CD4-positive, alpha-beta T cell (primary cell): ENCODE measurements at regions not wholly inside any gene's neighbourhood (a gene's known extent, or its start where the extent isn't known, plus 50 kb on each side); places are given as distances from the start of the nearest gene placed in this dataset.

Experiments
- ATAC-seq: fragments of 200-7000 bp; cut with Tn5 transposase; one replicate; pipeline ENCODE4 v1.10.0; 2022; ENCODE audit warnings: mild to moderate bottlenecking; ENCODE audit not compliant: poor library complexity
- CTCF ChIA-PET: fragments of 350-600 bp; sonication (Branson Sonifier 250); formaldehyde crosslinking; loops from one replicate; lab custom pipeline; 2021; ENCODE audit warnings: antibody characterized with exemption, inconsistent platforms; lab: Charles Lee
- POLR2A ChIA-PET: fragments of 350-600 bp; sonication (Branson Sonifier 250); formaldehyde crosslinking; loops from one replicate; lab custom pipeline; 2021; ENCODE audit warnings: antibody characterized with exemption, inconsistent platforms; lab: Charles Lee
- DNase-seq, 14 experiments: peaks; one replicate each; pipeline ENCODE4 v3.0.0-alpha.2; 2013 to 2020; ENCODE audit warnings: mixed read lengths in 2 of 14
- H3K27ac ChIP-seq, 2 donors: one replicate each; pipeline versions ENCODE4 v1.5.1 to v1.7.0; 2013; ENCODE audit warnings: low read length in 2 of 2, low read depth in 1 of 2, mild to moderate bottlenecking in 1 of 2
- H3K27me3 ChIP-seq, 2 experiments: 1 replicate in 1 of 2; 2 replicates in 1 of 2; pipeline versions ENCODE4 v1.6.1 to v1.7.0; 2013; ENCODE audit warnings: low read length in 2 of 2, control low read depth in 1 of 2, mild to moderate bottlenecking in 1 of 2, moderate library complexity in 1 of 2; ENCODE audit not compliant: insufficient read depth in 2 of 2, control insufficient read depth in 1 of 2
- H3K36me3 ChIP-seq: one replicate; pipeline ENCODE4 v1.6.1; 2013; ENCODE audit warnings: low read length, control low read depth; ENCODE audit not compliant: insufficient read depth
- H3K4me1 ChIP-seq: one replicate; pipeline ENCODE4 v1.6.1; 2013; ENCODE audit warnings: low read length, control low read depth; ENCODE audit not compliant: insufficient read depth
- H3K4me3 ChIP-seq: one replicate; pipeline ENCODE4 v1.5.1; 2013; ENCODE audit warnings: mild to moderate bottlenecking, low read length, moderate library complexity
- H3K9me3 ChIP-seq, 2 experiments: 1 replicate in 1 of 2; 2 replicates in 1 of 2; pipeline versions ENCODE4 v1.6.1 to v1.7.0; 2013; ENCODE audit warnings: low read length in 2 of 2, mild to moderate bottlenecking in 2 of 2, control low read depth in 1 of 2, moderate library complexity in 1 of 2; ENCODE audit not compliant: control insufficient read depth in 1 of 2, insufficient read depth in 1 of 2
- H3K27ac Mint-ChIP-seq: one replicate; pipeline ENCODE4 v1.8.0; 2020; ENCODE audit warnings: mixed read lengths
- H3K27me3 Mint-ChIP-seq: one replicate; pipeline ENCODE4 v1.8.0; 2021; ENCODE audit warnings: mixed read lengths
- H3K36me3 Mint-ChIP-seq: one replicate; pipeline ENCODE4 v1.8.0; 2021; ENCODE audit warnings: low read depth, mixed read lengths
- H3K4me1 Mint-ChIP-seq: one replicate; pipeline ENCODE4 v1.8.0; 2021; ENCODE audit warnings: low read depth, mixed read lengths
- H3K4me3 Mint-ChIP-seq: one replicate; pipeline ENCODE4 v1.8.0; 2020; ENCODE audit warnings: mild to moderate bottlenecking, mixed read lengths
- H3K9me3 Mint-ChIP-seq: one replicate; pipeline ENCODE4 v1.8.0; 2020; ENCODE audit warnings: mixed read lengths
- CTCF ChIP-seq: fragments of 200-600 bp; IDR thresholded peaks from one replicate; pipeline ENCODE4 v1.8.0; 2022; ENCODE audit warnings: antibody characterized with exemption, mild to moderate bottlenecking
- intact Hi-C, 2 experiments: fragments of 100-400 bp; cut with DNase I in 1 of 2; cut with micrococcal nuclease in 1 of 2; formaldehyde crosslinking; loops; one replicate each; pipeline versions ENCODE4 v1.15.1 to v1.9.0; 2023 to 2025; cut with DNase I, micrococcal nuclease

- DNase-seq (no peak), ATAC-seq (no peak)
- TF ChIP-seq CTCF, result no peak
- Histone ChIP-seq H3K27ac (no peak overlapping the region), H3K27me3 (no peaks in the 10 kb centered on the region), H3K9me3 (no peaks in the 10 kb centered on the region), H3K4me1 (no peaks in the 10 kb centered on the region), H3K36me3 (no peaks in the 10 kb centered on the region), H3K4me3 (no peak overlapping the region)
- no peak overlapping the region for H3K27ac Mint-ChIP-seq
- H3K4me1 Mint-ChIP-seq, result no peaks in the 10 kb centered on the region
- CTCF ChIA-PET, result no interaction called here
- no peaks in the 10 kb centered on the region for H3K9me3 Mint-ChIP-seq
- peaks cover 5% of the 10 kb centered on the region for H3K27me3 Mint-ChIP-seq
- POLR2A ChIA-PET, result no interaction called here
- no peak overlapping the region for H3K4me3 Mint-ChIP-seq
- H3K36me3 Mint-ChIP-seq, result no peaks in the 10 kb centered on the region
- intact Hi-C loops, result no loop called here
These were observed 163.6 kb upstream of the CST7 start for GRCh38 chr20:24785141-24786110.

- POLR2A ChIA-PET, result no interaction called here
- CTCF ChIA-PET, result no interaction called here
- Mint-ChIP-seq H3K27ac (no peak overlapping the region), H3K4me3 (no peak overlapping the region), H3K9me3 (no peaks in the 10 kb centered on the region), H3K36me3 (no peaks in the 10 kb centered on the region), H3K27me3 (peaks cover 5% of the 10 kb centered on the region), H3K4me1 (no peaks in the 10 kb centered on the region)
- Histone ChIP-seq H3K4me1 (no peaks in the 10 kb centered on the region), H3K9me3 (no peaks in the 10 kb centered on the region), H3K4me3 (no peak overlapping the region), H3K27me3 (no peaks in the 10 kb centered on the region), H3K36me3 (no peaks in the 10 kb centered on the region), H3K27ac (no peak overlapping the region)
- ATAC-seq (no peak), DNase-seq (no peak)
- intact Hi-C loops, result no loop called here
- no peak for TF ChIP-seq CTCF
These were observed 163.0 kb upstream of the CST7 start for GRCh38 chr20:24786111-24786495.

GRCh38 chr20:24786646-24787045 is 162.4 kb upstream of the CST7 start:
- H3K27me3 Mint-ChIP-seq, result peaks cover 5% of the 10 kb centered on the region
- no peak overlapping the region for H3K27ac ChIP-seq
- H3K36me3 ChIP-seq, result no peaks in the 10 kb centered on the region
- H3K4me1 ChIP-seq, result no peaks in the 10 kb centered on the region
- ATAC-seq (no peak), DNase-seq (no peak)
- intact Hi-C loops, result no loop called here
- no peak overlapping the region for H3K4me3 ChIP-seq
- no peaks in the 10 kb centered on the region for H3K27me3 ChIP-seq
- no peak for TF ChIP-seq CTCF
- H3K9me3 ChIP-seq, result no peaks in the 10 kb centered on the region
- POLR2A ChIA-PET, result interaction anchor here (0.6 kb wide), 1 partner anchor 9 kb away, joined by 3 read pairs; no protein-coding TSS in a partner anchor
- no peaks in the 10 kb centered on the region for H3K4me1 Mint-ChIP-seq
- no peaks in the 10 kb centered on the region for H3K9me3 Mint-ChIP-seq
- H3K27ac Mint-ChIP-seq, result no peak overlapping the region
- CTCF ChIA-PET, result no interaction called here
- no peak overlapping the region for H3K4me3 Mint-ChIP-seq
- H3K36me3 Mint-ChIP-seq, result no peaks in the 10 kb centered on the region
